HAP-1 (cell line): ENCODE measurements at regions not wholly inside any gene's neighbourhood (a gene's known extent, or its start where the extent isn't known, plus 50 kb on each side); places are given as distances from the start of the nearest gene placed in this dataset.
"Not testable (repeated sequence)": the region's sequence is repeated elsewhere in the genome, so short reads cannot be mapped to it uniquely, and the experiment has no call there.

Experiments used
- DNase-seq, 2 experiments: peaks; one replicate each; pipeline ENCODE4 v3.0.0-alpha.2; 2016 to 2020; ENCODE audit warnings: low spot score in 2 of 2
- H3K27me3 ChIP-seq: fragments of 250-450 bp; sonication (Bioruptor Pico); 2 replicates; pipeline ENCODE4 v1.5.1; 2020; ENCODE audit warnings: low read depth, mild to moderate bottlenecking, moderate library complexity
- H3K36me3 ChIP-seq: fragments of 250-450 bp; sonication (Bioruptor Pico); replicated peaks from 2 replicates; pipeline ENCODE4 v1.5.1; 2020; ENCODE audit warnings: mild to moderate bottlenecking
- H3K4me1 ChIP-seq: fragments of 250-450 bp; sonication (Bioruptor Pico); 2 replicates; pipeline ENCODE4 v1.5.1; 2020; ENCODE audit warnings: mild to moderate bottlenecking
- H3K4me3 ChIP-seq: fragments of 250-450 bp; sonication (Bioruptor Pico); 2 replicates; pipeline ENCODE4 v1.5.1; 2020; ENCODE audit warnings: mild to moderate bottlenecking, moderate library complexity
- H3K9me3 ChIP-seq: fragments of 250-450 bp; sonication (Bioruptor Pico); 2 replicates; pipeline ENCODE4 v1.5.1; 2020; ENCODE audit warnings: mild to moderate bottlenecking, moderate library complexity
- in situ Hi-C: fragments of 300-500 bp; cut with MboI; formaldehyde crosslinking; loops from 3 replicates; pipeline ENCODE4 v1.14.3; 2020; ENCODE audit warnings: low sequenced_read_pairs, inconsistent platforms, mixed read lengths

GRCh38 chrX:77293331-77293995 is 153.7 kb upstream of the FGF16 start:
- Histone ChIP-seq H3K4me1 (no peaks in the 10 kb centered on the region), H3K9me3 (no peaks in the 10 kb centered on the region), H3K36me3 (no peaks in the 10 kb centered on the region), H3K4me3 (no peak overlapping the region), H3K27me3 (no peaks in the 10 kb centered on the region)
- DNase-seq, result no peak
- in situ Hi-C loops, result no loop called here

- no peaks in the 10 kb centered on the region for H3K9me3 ChIP-seq
- no peak for DNase-seq
- H3K27me3 ChIP-seq, result no peaks in the 10 kb centered on the region
- H3K36me3 ChIP-seq, result no peaks in the 10 kb centered on the region
- no peak overlapping the region for H3K4me3 ChIP-seq
- in situ Hi-C loops, result no loop called here
- no peaks in the 10 kb centered on the region for H3K4me1 ChIP-seq
Observed at GRCh38 chrX:77298296-77298695, 148.9 kb upstream of the FGF16 start.

GRCh38 chrX:77298790-77299189 is 148.4 kb upstream of the FGF16 start:
- H3K27me3 ChIP-seq, result no peaks in the 10 kb centered on the region
- no peaks in the 10 kb centered on the region for H3K36me3 ChIP-seq
- in situ Hi-C loops, result no loop called here
- no peak overlapping the region for H3K4me3 ChIP-seq
- no peaks in the 10 kb centered on the region for H3K9me3 ChIP-seq
- DNase-seq, result no peak
- no peaks in the 10 kb centered on the region for H3K4me1 ChIP-seq

- Histone ChIP-seq H3K4me3 (no peak overlapping the region), H3K27me3 (no peaks in the 10 kb centered on the region), H3K9me3 (no peaks in the 10 kb centered on the region), H3K4me1 (no peaks in the 10 kb centered on the region), H3K36me3 (no peaks in the 10 kb centered on the region)
- no peak for DNase-seq
- in situ Hi-C loops, result no loop called here
Observed at GRCh38 chrX:77299549-77299948, 147.6 kb upstream of the FGF16 start.

- in situ Hi-C loops, result no loop called here
- Histone ChIP-seq H3K9me3 (no peaks in the 10 kb centered on the region), H3K27me3 (no peaks in the 10 kb centered on the region), H3K36me3 (no peaks in the 10 kb centered on the region), H3K4me3 (no peak overlapping the region), H3K4me1 (no peaks in the 10 kb centered on the region)
- no peak for DNase-seq
Observed at GRCh38 chrX:77342004-77342403, 105.2 kb upstream of the FGF16 start.

GRCh38 chrX:77346859-77347258 is 100.3 kb upstream of the FGF16 start:
- Histone ChIP-seq H3K4me1 (no peaks in the 10 kb centered on the region), H3K36me3 (no peaks in the 10 kb centered on the region), H3K9me3 (no peaks in the 10 kb centered on the region), H3K4me3 (no peak overlapping the region), H3K27me3 (no peaks in the 10 kb centered on the region)
- no peak for DNase-seq
- in situ Hi-C loops, result no loop called here

GRCh38 chrX:77347572-77347971 is 99.6 kb upstream of the FGF16 start:
- in situ Hi-C loops, result no loop called here
- H3K36me3 ChIP-seq, result no peaks in the 10 kb centered on the region
- no peaks in the 10 kb centered on the region for H3K4me1 ChIP-seq
- no peaks in the 10 kb centered on the region for H3K27me3 ChIP-seq
- no peak for DNase-seq
- no peaks in the 10 kb centered on the region for H3K9me3 ChIP-seq
- no peak overlapping the region for H3K4me3 ChIP-seq

GRCh38 chrX:77389891-77390290 is 57.3 kb upstream of the FGF16 start:
- in situ Hi-C loops, result no loop called here
- H3K4me3 ChIP-seq, result no peak overlapping the region
- DNase-seq, result no peak
- no peaks in the 10 kb centered on the region for H3K4me1 ChIP-seq
- no peaks in the 10 kb centered on the region for H3K27me3 ChIP-seq
- no peaks in the 10 kb centered on the region for H3K9me3 ChIP-seq
- H3K36me3 ChIP-seq, result no peaks in the 10 kb centered on the region

- H3K9me3 ChIP-seq, in situ Hi-C loops, H3K4me3 ChIP-seq, H3K27me3 ChIP-seq, DNase-seq, H3K36me3 ChIP-seq, H3K4me1 ChIP-seq: not testable (repeated sequence)
Observed at GRCh38 chrX:77390365-77390764, 56.8 kb upstream of the FGF16 start.

- H3K27me3 ChIP-seq, result no peaks in the 10 kb centered on the region
Observed at GRCh38 chrX:77396781-77397180, 50.4 kb upstream of the FGF16 start.

More at GRCh38 chrX:77396781-77397180, 50.4 kb upstream of the FGF16 start:
- DNase-seq, result no peak
- Histone ChIP-seq H3K9me3 (no peaks in the 10 kb centered on the region), H3K4me3 (no peak overlapping the region), H3K4me1 (no peaks in the 10 kb centered on the region), H3K36me3 (no peaks in the 10 kb centered on the region)
- in situ Hi-C loops, result no loop called here
